GM19467 (cell line): ENCODE measurements at regions not wholly inside any gene's neighbourhood (a gene's known extent, or its start where the extent isn't known, plus 50 kb on each side); places are given as distances from the start of the nearest gene placed in this dataset.
"Not testable (repeated sequence)": the region's sequence is repeated elsewhere in the genome, so short reads cannot be mapped to it uniquely, and the experiment has no call there.

Experiments
- ATAC-seq: cut with Tn5 transposase; IDR thresholded peaks from one replicate; pipeline ENCODE4 v1.9.1; 2021; ENCODE audit warnings: mild to moderate bottlenecking, moderate library complexity; ENCODE audit not compliant: unreplicated experiment

DNA sequence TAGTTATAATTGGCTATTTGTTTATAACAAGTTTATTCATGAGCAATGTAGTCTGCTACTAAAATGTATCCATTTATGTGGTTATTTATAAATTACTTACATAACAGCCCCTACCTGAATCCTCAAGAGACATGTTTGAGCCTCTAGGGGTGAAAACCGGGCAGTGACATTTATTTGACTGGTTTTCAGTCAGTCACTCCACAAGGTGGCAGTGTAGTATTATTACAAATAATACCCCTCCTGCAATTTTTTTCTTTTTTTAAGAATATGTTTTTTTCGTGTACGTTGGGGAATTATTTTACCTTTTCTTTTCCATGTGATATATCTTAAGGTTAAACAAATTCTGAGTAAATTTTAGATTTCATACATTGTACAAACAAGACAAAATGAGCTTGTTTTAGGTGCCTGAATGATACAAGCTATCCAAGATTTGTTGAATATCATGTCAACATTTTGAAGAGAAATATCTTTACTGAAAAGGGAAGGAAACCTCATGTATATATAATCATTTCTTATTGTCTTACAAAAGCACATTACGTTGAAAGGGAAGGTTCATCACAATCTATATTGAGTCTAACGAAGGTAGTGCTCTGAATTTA is 598.7 kb upstream of the TECRL start:
- no peak for ATAC-seq

DNA sequence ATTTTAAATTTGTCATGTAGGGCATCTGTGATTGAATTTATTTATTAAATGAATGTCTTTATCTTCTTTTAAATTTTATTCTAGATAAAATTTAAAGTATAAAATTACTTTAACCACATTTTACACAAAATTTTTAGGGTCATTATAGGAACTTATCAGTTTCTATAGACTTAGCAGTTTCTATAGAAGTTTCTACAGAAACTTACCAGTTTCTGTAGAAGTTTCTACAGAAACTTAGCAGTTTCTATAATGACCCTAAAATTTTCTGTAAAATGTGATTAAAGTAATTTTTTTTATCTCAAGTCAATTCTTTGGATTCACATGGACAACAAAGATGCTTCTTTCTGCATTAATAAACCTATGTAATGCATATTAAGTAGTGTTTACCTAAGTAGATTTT is 565.9 kb upstream of the TECRL start:
- ATAC-seq = no peak

DNA sequence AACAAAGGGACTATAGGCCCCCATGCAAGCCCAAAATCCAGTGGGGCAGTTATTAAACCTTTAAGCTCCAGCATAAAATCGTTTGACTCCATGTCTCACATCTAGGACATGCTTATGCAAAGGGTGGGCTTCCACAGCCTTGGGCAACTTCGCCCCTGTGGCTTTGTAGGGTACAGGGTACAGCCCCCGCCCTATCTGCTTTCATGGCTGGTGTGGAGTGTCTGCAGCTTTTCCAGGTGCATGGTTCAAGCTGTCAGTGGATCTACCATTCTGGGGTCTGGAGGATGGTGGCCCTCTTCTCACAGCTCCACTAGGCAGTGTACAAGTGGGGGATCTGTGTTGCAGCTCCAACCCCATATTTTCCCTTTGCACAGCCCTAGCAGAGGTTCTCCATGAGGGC is 559.8 kb upstream of the TECRL start:
- no peak for ATAC-seq

DNA sequence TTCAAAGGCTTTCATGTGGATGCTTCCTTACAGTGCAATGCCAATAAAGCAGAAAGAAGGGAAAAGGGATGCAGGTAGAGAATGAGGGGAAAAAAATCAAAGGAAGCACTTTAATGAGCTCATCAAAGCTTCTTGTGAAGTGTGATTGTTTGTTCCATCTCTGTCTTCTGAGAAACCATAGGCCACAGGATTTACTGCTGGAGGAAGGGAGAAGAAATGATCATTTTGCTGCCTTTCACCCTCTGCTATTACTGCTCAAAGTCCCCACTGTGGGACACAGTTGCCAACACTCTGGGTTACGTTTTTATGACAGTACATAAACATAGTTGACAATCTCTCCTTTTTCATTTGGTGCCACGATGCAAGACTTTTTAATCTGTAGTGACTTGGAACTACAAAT is 558.0 kb upstream of the TECRL start:
- ATAC-seq = no peak

GRCh38 chr4:64960516-64960915 is 551.3 kb upstream of the TECRL start:
- ATAC-seq = no peak

DNA sequence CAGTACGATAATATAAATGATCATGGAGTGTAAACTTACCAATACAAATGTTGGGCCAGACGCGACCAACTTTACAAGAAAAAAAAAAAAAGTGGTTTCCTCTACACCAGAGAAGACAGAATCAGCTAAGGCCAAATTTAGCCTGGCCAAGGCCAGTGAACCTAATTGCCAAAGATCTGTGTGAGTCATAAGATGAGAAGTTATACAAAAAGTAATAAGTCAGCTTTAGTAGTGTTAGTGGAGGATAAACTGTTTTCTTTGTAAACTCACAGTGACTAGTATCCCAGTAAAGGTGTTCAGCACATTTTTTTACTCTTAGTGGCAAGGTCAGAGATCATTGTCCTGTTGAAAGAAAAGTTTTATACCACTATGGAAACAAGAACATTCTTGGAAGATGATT is 531.4 kb upstream of the TECRL start:
- no peak for ATAC-seq

- no peak for ATAC-seq
Observed at GRCh38 chr4:64935469-64936001, 526.3 kb upstream of the TECRL start.

- ATAC-seq = no peak
Observed at GRCh38 chr4:64911846-64912245, 502.6 kb upstream of the TECRL start.

DNA sequence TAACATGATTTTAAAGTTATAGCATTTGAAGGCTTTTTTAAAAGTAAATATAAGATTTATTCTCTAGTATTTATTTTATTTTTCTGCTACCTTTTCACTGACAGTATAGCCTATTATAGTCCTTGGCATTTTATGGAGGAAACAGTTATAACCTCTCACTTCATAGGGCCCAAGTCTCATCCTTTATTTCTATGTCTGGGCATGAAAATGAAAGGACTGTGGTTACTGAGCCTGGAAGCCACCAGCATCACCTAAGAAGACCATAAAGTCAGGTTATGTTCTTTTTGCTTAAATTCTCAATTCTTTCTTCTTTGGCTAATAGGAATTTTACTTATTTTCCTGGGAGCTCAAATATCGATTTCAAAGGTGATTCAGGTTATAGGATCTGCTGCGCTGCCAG is 494.7 kb upstream of the TECRL start:
- ATAC-seq = no peak

DNA sequence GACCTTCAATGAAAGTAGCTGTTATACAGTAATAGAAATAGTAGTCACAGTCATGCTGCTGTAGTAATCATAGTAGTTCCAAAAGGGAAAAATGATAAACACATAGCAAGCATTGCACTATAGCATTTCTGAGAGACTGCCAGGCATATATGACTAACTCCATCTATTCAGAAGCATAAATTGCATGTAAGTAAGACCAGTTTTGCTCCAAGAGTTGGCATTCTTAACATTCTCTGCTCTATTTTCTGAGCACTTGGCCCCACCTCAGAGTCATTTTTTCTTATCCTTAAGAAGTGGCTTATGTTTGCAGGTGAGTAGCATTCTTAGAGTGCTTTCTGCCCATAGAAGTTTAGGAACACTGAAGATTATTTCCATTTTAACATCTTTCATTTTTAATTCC is 490.3 kb upstream of the TECRL start:
- no peak for ATAC-seq

GRCh38 chr4:64899030-64899429 is 489.8 kb upstream of the TECRL start:
- not testable (repeated sequence) for ATAC-seq

- ATAC-seq = no peak
Observed at GRCh38 chr4:64897683-64898082, 488.4 kb upstream of the TECRL start.

DNA sequence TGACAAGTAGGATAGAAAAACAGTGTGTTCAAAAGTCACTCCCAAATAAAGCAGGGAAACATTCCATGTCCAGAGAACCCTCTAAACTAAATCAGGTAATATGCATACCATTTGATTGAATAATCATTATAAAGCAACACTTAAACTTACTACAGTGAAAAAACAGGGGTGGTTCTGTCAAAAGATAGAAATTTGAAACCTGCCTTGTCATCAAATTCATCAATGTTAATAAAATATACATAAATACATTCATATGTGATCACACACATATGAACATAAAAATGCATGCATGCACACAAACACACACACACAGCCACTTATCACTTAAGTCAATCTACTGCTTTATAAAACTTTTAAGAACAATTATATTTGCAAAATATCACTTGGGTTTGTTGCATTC is 485.8 kb upstream of the TECRL start:
- no peak for ATAC-seq

GRCh38 chr4:64893205-64893604 is 484.0 kb upstream of the TECRL start:
- no peak for ATAC-seq

- ATAC-seq = no peak
Observed at GRCh38 chr4:64889906-64890610, 480.8 kb upstream of the TECRL start.

- ATAC-seq = no peak
Observed at GRCh38 chr4:64883087-64883807, 474.0 kb upstream of the TECRL start.

DNA sequence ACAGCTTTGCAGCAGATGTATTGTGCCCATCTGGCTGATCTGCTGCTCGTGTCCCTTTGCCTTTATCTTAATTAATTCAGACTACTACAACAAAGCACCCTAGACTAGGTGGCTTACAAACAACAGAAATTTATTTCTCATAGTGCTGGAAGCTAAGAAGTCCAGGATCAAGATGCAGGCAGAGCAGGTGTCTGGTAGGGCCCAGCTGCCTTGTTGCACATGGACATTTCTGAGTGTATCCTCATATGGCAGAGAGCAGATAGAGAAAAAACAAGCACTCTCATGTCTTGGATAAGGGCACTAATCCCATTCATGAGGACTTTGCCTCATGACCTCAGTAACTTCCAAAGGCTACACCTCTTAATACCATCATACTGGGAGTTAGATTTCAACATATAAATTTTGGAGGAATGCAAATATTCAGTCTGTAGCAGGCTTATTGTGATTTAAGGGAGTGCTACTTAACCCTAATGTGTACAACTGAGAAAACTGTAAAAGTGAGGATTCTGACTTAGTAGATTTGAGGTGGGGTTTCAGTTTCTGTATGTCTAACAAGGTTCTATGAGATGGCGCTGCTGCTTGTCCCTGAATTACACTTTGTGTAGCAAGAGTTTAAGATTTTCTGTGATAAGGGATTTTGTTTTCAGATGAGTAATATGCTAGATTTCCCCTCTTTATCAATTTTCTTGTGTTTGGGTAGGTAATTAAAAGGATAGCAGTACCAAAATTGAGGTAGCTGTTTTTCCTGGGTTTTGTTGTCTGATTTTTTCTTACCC is 473.2 kb upstream of the TECRL start:
- no peak for ATAC-seq

- no peak for ATAC-seq
Observed at GRCh38 chr4:64880557-64880956, 471.3 kb upstream of the TECRL start.

DNA sequence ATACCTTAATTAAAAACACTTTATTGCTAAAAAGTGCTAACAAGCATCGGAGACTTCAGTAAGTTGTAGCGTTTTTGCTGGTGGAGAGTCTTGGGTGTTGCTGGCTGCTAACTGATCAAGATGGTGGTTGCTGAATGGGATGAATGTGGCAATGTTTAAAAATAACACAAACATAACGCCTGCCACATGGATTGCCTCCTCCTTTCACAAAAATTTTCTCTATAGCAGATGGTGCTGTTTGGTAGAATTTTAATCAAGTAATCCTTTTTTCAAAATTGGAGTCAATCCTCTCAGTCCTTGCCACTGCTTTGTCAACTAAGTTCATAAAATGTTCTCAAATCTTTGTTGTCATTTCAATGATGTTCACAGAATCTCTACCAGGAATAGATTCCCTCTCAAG is 466.8 kb upstream of the TECRL start:
- ATAC-seq = no peak

- no peak for ATAC-seq
Observed at GRCh38 chr4:64870558-64870957, 461.3 kb upstream of the TECRL start.

DNA sequence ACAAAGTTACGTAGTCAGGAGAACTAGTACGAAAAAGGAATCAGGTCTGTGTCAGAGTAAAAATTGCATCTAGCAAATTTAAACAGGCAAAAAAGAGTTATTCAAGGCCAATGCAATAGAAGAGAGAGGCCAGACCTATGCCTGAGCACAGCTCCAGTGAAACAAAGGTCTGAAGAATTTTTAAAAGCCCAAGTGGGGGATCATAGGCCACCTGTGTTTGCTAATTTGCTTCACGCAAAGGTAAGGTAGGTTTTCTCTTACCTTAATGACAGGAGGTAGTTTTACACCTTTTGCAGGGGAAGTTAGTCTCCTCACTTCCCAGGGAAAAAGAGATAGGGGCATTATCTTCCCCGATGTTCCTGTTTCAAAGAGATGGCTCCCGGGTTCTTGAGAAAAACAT is 448.6 kb upstream of the TECRL start:
- no peak for ATAC-seq
